ENCODE measurements at regions not wholly inside any gene's neighbourhood (a gene's known extent, or its start where the extent isn't known, plus 50 kb on each side); places are given as distances from the start of the nearest gene placed in this dataset.

DNA sequence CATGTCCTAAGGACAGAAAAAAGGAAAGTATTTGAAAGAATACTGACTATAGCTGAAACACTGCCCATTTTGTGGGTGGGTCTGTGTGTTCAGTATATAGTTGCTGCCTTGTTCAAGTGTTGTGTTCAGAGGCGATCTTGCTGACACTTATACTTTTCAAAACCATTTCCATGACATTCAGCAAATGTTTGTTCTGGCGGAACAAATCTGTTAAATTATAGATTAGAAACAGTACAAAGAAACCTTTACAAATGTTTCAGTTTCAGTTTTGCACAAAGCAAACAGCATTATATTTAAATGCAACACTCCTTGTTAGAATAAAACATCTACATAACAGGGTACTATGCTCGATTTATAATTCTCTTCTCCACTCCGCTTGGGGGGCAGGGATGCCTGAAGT lies 2276.3 kb downstream of the MAT2B start:
- intact Hi-C loops (cut with micrococcal nuclease) = no loop called here
- Mint-ChIP-seq H3K27me3 (ENCODE audit: low read depth in 2 of 2) (no peaks in the 10 kb centered on the region), H3K4me3 (no peak overlapping the region), H3K4me1 (no peaks in the 10 kb centered on the region), H3K27ac (no peak overlapping the region), H3K9me3 (peaks cover 10 to 16% of the 10 kb centered on the region in 2 donors), H3K36me3 (no peaks in the 10 kb centered on the region)
- Histone ChIP-seq H3K4me3 (ENCODE audit: low read length) (no peak overlapping the region), H3K9me3 (ENCODE audit: control insufficient read depth, insufficient read depth, low read length) (peaks cover 5% of the 10 kb centered on the region), H3K27ac (ENCODE audit: low read length) (no peak overlapping the region), H3K36me3 (ENCODE audit: control insufficient read depth, insufficient read depth, low read length) (no peaks in the 10 kb centered on the region), H3K4me1 (ENCODE audit: control insufficient read depth, insufficient read depth, low read length) (no peaks in the 10 kb centered on the region), H3K27me3 (ENCODE audit: control insufficient read depth, insufficient read depth, low read length) (no peaks in the 10 kb centered on the region)
- 82% methylated on average over 3 of the region's 4 CpGs for WGBS (ENCODE audit: insufficient coverage)
- ATAC-seq (no peak), DNase-seq (no peak)
- TF ChIP-seq, protein P1, sequence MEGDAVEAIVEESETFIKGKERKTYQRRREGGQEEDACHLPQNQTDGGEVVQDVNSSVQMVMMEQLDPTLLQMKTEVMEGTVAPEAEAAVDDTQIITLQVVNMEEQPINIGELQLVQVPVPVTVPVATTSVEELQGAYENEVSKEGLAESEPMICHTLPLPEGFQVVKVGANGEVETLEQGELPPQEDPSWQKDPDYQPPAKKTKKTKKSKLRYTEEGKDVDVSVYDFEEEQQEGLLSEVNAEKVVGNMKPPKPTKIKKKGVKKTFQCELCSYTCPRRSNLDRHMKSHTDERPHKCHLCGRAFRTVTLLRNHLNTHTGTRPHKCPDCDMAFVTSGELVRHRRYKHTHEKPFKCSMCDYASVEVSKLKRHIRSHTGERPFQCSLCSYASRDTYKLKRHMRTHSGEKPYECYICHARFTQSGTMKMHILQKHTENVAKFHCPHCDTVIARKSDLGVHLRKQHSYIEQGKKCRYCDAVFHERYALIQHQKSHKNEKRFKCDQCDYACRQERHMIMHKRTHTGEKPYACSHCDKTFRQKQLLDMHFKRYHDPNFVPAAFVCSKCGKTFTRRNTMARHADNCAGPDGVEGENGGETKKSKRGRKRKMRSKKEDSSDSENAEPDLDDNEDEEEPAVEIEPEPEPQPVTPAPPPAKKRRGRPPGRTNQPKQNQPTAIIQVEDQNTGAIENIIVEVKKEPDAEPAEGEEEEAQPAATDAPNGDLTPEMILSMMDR (IDR thresholded peaks at IDR 0.05) = no peak

DNA sequence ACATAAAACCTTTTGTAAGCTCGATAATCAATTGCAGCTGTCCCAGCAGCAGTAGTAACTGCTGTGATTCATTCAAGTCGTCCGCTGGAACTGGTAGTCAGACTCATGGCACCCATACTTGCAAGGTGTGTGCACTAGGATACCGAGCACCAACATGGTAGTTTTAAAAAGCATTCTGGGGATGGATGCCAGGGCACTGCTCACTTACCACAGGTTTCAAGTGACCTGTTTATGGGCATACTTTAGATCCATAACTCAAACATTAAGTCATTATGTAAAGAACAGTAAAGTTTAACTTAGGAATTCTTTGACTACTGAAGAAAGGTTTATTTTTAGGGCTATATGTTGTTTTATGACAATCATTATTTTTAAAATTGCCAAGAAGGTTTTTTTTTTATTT lies 2277.6 kb downstream of the MAT2B start:
- H3K27ac ChIP-seq (ENCODE audit: low read length) = no peak overlapping the region
- intact Hi-C loops (cut with micrococcal nuclease) = no loop called here
- peaks cover 5% of the 10 kb centered on the region for H3K9me3 ChIP-seq (ENCODE audit: control insufficient read depth, insufficient read depth, low read length)
- Mint-ChIP-seq H3K4me1 (no peaks in the 10 kb centered on the region), H3K27ac (no peak overlapping the region), H3K36me3 (no peaks in the 10 kb centered on the region), H3K27me3 (ENCODE audit: low read depth in 2 of 2) (no peaks in the 10 kb centered on the region), H3K4me3 (no peak overlapping the region), H3K9me3 (peaks cover 10 to 18% of the 10 kb centered on the region in 2 donors)
- no peak overlapping the region for H3K4me3 ChIP-seq (ENCODE audit: low read length)
- TF ChIP-seq, protein P1 (IDR thresholded peaks at IDR 0.05) = no peak
- H3K36me3 ChIP-seq (ENCODE audit: control insufficient read depth, insufficient read depth, low read length) = no peaks in the 10 kb centered on the region
- WGBS (ENCODE audit: insufficient coverage) = 84% methylated on average over 4 of the region's 4 CpGs
- no peaks in the 10 kb centered on the region for H3K27me3 ChIP-seq (ENCODE audit: control insufficient read depth, insufficient read depth, low read length)
- DNase-seq = no peak
- H3K4me1 ChIP-seq (ENCODE audit: control insufficient read depth, insufficient read depth, low read length) = no peaks in the 10 kb centered on the region
- ATAC-seq = no peak

DNA sequence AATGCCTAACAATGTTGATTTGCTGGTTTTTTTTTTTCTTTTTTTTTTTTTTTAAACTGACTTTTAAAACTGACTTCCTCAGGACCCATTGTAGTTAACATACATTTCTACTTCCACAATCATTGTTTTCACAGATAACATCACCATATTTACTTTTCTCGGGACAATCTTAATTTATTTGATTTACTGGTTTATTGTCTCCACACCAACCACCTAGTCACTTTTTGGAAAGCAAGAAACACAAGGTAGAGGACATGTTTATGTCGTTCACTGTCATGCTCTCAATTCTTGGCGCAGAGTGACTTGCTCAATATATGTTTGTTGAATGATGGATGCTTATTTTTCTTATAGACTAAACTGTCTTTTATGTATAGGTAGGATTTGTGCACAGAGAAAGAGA lies 2280.7 kb downstream of the MAT2B start:
- Histone ChIP-seq H3K4me1 (ENCODE audit: control insufficient read depth, insufficient read depth, low read length) (no peaks in the 10 kb centered on the region), H3K9me3 (ENCODE audit: control insufficient read depth, insufficient read depth, low read length) (peaks cover 5% of the 10 kb centered on the region), H3K36me3 (ENCODE audit: control insufficient read depth, insufficient read depth, low read length) (no peaks in the 10 kb centered on the region), H3K27me3 (ENCODE audit: control insufficient read depth, insufficient read depth, low read length) (no peaks in the 10 kb centered on the region), H3K4me3 (ENCODE audit: low read length) (no peak overlapping the region), H3K27ac (ENCODE audit: low read length) (no peak overlapping the region)
- H3K36me3 Mint-ChIP-seq = no peaks in the 10 kb centered on the region
- no peaks in the 10 kb centered on the region for H3K4me1 Mint-ChIP-seq
- TF ChIP-seq, protein P1 (IDR thresholded peaks at IDR 0.05) = no peak
- H3K4me3 Mint-ChIP-seq = no peak overlapping the region
- peaks cover 17 to 20% of the 10 kb centered on the region in 2 donors for H3K9me3 Mint-ChIP-seq
- DNase-seq = no peak
- intact Hi-C loops (cut with micrococcal nuclease) = no loop called here
- H3K27ac Mint-ChIP-seq = no peak overlapping the region
- ATAC-seq = no peak
- H3K27me3 Mint-ChIP-seq (ENCODE audit: low read depth in 2 of 2) = no peaks in the 10 kb centered on the region
- WGBS (ENCODE audit: insufficient coverage) = 63% methylated on average over 3 of the region's 3 CpGs

DNA sequence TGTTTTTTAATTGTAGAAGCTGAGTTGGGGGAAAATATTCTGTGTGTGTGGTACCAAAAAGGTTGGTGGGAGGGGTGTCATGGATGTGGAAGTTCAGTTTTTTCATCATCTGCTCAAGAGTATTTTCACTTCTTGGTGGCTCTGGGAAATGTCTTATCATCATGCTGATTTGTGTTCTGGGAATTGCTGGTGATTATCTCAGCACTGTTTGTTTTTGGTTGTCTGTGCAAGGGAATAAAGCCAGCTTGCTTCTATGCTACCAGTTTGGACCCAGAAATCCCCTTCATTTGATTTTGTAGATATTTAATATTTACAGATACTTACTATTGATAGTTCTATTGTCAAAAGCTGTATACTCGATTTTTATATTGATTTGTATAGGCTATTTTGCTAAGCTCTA lies 2289.7 kb downstream of the MAT2B start:
- Mint-ChIP-seq H3K4me3 (no peak overlapping the region), H3K27ac (no peak overlapping the region), H3K9me3 (peaks cover 22 to 32% of the 10 kb centered on the region in 2 donors), H3K4me1 (no peaks in the 10 kb centered on the region), H3K36me3 (peaks cover 10% of the 10 kb centered on the region), H3K27me3 (ENCODE audit: low read depth in 2 of 2) (no peaks in the 10 kb centered on the region)
- DNase-seq (no peak), ATAC-seq (no peak)
- TF ChIP-seq, protein P1 (IDR thresholded peaks at IDR 0.05) = no peak
- Histone ChIP-seq H3K36me3 (ENCODE audit: control insufficient read depth, insufficient read depth, low read length) (no peaks in the 10 kb centered on the region), H3K9me3 (ENCODE audit: control insufficient read depth, insufficient read depth, low read length) (peaks cover 5% of the 10 kb centered on the region), H3K4me3 (ENCODE audit: low read length) (no peak overlapping the region), H3K27ac (ENCODE audit: low read length) (no peak overlapping the region), H3K4me1 (ENCODE audit: control insufficient read depth, insufficient read depth, low read length) (no peaks in the 10 kb centered on the region), H3K27me3 (ENCODE audit: control insufficient read depth, insufficient read depth, low read length) (no peaks in the 10 kb centered on the region)
- no CpG with 5 or more reads among the region's 1 CpG for WGBS (ENCODE audit: insufficient coverage)
- intact Hi-C loops (cut with micrococcal nuclease) = no loop called here

Data from natural killer cell (primary cell).